NCI-H82 treated with DMSO at 0.1 percent for 48 hours (cell line): ENCODE measurements at regions not wholly inside any gene's neighbourhood (a gene's known extent, or its start where the extent isn't known, plus 50 kb on each side); places are given as distances from the start of the nearest gene placed in this dataset.

Experiments used
- DNase-seq: peaks from one replicate; lab custom pipeline; 2025; ENCODE audit not compliant: unreplicated experiment; lab: John Stamatoyannopoulos, UW

- no peak for DNase-seq
Observed at GRCh38 chr11:15579287-15580001, 464.7 kb downstream of the INSC start.

GRCh38 chr11:15580056-15580774 lies 465.5 kb downstream of the INSC start:
- DNase-seq: peak; percentile 46

- DNase-seq: no peak
Observed at GRCh38 chr11:15580775-15581095, 466.0 kb downstream of the INSC start.

GRCh38 chr11:15584158-15584557 lies 469.4 kb downstream of the INSC start:
- no peak for DNase-seq

GRCh38 chr11:15585602-15586331 lies 471.0 kb downstream of the INSC start:
- DNase-seq: no peak

GRCh38 chr11:15586741-15587473 lies 472.2 kb downstream of the INSC start:
- no peak for DNase-seq

GRCh38 chr11:15589070-15589626 lies 474.4 kb downstream of the INSC start:
- DNase-seq: peak; percentile 46

- DNase-seq: no peak
Observed at GRCh38 chr11:15590132-15590531, 475.4 kb downstream of the INSC start.

- DNase-seq: no peak
Observed at GRCh38 chr11:15591112-15591537, 476.4 kb downstream of the INSC start.

GRCh38 chr11:15594607-15595006 lies 479.9 kb downstream of the INSC start:
- no peak for DNase-seq

GRCh38 chr11:15599376-15599775 lies 484.7 kb downstream of the INSC start:
- DNase-seq: no peak

- DNase-seq: no peak
Observed at GRCh38 chr11:15602047-15602446, 487.3 kb downstream of the INSC start.

- DNase-seq: no peak
Observed at GRCh38 chr11:15602785-15603567, 488.3 kb downstream of the INSC start.

GRCh38 chr11:15605094-15605493 lies 490.4 kb downstream of the INSC start:
- no peak for DNase-seq

- no peak for DNase-seq
Observed at GRCh38 chr11:15607361-15608036, 492.8 kb downstream of the INSC start.

- DNase-seq: no peak
Observed at GRCh38 chr11:15609445-15609844, 494.7 kb downstream of the INSC start.

GRCh38 chr11:15610881-15611280 lies 496.2 kb downstream of the INSC start:
- DNase-seq: no peak

- DNase-seq: no peak
Observed at GRCh38 chr11:15613251-15613650, 498.5 kb downstream of the INSC start.

GRCh38 chr11:15613789-15614188 lies 499.1 kb downstream of the INSC start:
- DNase-seq: no peak
